Fibroblast of villous mesenchyme (primary cell): ENCODE measurements at regions not wholly inside any gene's neighbourhood (a gene's known extent, or its start where the extent isn't known, plus 50 kb on each side); places are given as distances from the start of the nearest gene placed in this dataset.

Source experiments
- DNase-seq: peaks from one replicate; pipeline ENCODE4 v3.0.0-alpha.2; 2010; ENCODE audit warnings: low read depth
- H3K4me3 ChIP-seq: 2 replicates; pipeline ENCODE4 v1.5.1; 2011; ENCODE audit warnings: low read depth, mild to moderate bottlenecking, low read length
- CTCF ChIP-seq: IDR thresholded peaks from 2 replicates; pipeline ENCODE4 v1.5.1; 2012; ENCODE audit warnings: low read depth, mild to moderate bottlenecking, low read length; ENCODE audit not compliant: insufficient read depth

DNA sequence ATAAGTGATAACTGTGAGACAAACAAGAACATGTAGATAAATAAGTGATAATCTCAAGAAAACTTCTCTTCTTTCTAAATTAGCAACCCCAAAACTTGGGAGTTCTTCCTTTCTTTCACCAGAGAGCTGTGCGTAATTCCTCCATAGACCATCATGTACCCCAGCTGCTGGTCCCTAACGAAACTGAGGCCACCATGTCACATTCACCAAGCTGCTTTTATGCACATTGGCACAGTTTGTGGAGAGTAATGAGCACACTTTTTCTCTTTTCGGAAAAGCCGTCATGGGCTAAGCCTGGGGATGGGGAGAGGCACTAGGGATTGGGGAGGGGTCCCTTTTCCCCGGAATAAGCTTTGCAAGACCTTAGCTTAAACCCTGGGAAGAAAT, 561.4 kb downstream of the BNC2 start:
- no peak overlapping the region for H3K4me3 ChIP-seq
- no peak for TF ChIP-seq CTCF
- no peak for DNase-seq

- TF ChIP-seq CTCF = no peak
- no peak overlapping the region for H3K4me3 ChIP-seq
- peak; percentile 52 for DNase-seq
These were observed 560.8 kb downstream of the BNC2 start for GRCh38 chr9:16309469-16310271.

DNA sequence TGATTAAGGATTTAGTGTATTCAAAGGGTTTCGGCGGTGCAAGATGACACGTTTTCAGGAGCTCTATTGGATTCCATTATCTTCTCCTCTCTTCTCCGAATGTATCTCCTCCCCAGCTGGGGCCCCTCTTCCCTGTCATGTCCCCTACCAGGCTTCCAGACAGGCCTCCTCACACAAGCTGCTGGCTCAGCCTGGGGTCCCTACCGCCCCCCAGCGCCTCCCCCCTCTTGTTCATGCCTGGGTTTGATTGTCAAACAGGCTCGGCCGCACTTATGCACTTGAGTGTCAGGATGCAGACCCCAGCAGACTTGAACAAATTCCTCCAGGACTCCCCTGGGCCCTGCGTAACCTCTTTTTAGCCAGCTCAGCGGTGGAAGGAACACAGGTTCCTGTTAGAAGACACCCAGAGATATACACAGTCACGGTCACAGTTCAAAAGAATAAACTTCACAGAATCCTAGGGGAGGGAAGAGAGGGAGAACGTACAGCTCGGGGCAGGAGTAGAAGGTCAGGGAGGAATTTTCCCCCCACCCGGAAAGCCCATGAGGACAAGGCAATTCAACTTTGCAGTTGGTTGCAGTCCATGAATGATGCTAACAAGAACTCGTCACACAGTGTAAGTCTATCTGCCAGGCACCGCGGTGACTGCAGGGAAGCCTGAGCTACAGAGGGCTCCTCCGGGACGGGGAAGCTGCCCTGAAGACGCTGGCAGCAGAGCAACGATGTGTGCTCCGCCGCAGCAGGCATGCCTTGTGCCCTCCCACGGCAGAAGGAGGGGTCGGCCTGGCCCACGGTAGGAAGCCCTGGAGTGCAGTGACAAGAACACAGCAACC, 560.0 kb downstream of the BNC2 start:
- H3K4me3 ChIP-seq = no peak overlapping the region
- DNase-seq = no peak
- no peak for TF ChIP-seq CTCF

DNA sequence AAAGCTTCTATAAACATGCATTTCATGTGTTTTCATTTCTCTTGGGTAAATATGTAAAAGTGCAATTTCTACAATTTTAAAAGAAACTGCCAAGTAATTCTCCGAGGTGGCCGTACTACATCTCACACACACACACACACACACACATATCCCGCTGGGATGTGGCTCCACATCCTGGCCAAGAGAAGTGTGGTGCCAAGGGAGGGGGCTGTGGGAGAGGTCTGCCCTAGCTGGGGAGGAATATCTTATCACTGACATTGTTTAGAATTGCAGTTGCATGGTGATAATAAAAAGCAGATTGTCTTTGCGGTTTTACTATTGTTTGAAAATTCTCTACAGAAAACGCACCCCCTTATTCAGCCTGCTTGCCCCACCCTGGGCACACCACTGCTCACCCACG, 558.4 kb downstream of the BNC2 start:
- DNase-seq = peak; percentile 13
- no peak for TF ChIP-seq CTCF
- H3K4me3 ChIP-seq = no peak overlapping the region

- DNase-seq = no peak
- TF ChIP-seq CTCF = no peak
- H3K4me3 ChIP-seq = no peak overlapping the region
These were observed 557.4 kb downstream of the BNC2 start for GRCh38 chr9:16312962-16313546.

DNA sequence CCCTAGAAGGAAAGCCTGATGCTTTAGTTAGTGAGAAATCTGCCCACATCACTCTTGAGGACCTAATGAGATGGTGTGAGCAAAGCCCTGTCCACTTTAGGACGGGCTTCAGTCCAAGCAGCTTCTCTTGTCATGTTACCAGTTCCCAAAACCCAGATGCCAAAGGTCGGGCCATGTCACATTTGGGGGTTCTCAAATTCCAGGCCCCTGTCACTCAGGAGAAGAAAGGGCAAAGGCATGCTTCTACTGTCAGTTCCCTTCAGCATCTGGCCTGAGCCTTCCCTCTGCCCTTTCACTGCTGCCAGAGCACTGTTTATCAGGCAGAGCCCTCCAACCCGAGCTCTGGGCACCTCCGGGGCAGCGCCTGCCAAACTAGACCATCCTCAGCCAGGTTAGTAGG, 556.0 kb downstream of the BNC2 start:
- TF ChIP-seq CTCF = no peak
- H3K4me3 ChIP-seq = no peak overlapping the region
- no peak for DNase-seq
